ENCODE measurements at regions not wholly inside any gene's neighbourhood (a gene's known extent, or its start where the extent isn't known, plus 50 kb on each side); places are given as distances from the start of the nearest gene placed in this dataset.

DNA sequence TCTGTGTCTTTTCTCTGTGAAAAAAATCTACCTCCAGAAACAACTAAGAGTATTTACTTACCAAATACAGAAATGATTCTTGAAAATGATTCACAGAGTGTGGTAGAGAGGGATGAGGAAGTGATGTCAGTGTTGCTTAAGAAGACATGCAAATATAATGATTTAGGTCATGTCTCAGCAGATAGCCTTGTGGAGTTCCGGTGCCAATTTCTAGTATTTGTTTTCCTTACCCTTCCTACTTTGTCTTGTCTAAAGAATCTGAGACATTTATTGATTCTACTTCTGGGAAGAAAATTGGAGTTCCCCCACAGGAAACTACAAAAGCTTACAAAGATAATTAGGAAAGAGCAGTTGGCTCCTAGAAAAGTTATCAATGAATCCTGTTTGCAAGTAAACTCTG is 68.8 kb downstream of the GJA1 start:
- TF ChIP-seq RAD21 (IDR thresholded peaks at IDR 0.05) (no peak), SP1 (IDR thresholded peaks at IDR 0.05) (no peak), JUND (IDR thresholded peaks at IDR 0.05) (no peak), HNF4A (conservative IDR thresholded peaks at IDR 0.05) (no peak), FOXA1 (IDR thresholded peaks at IDR 0.05) (no peak), GABPA (IDR thresholded peaks at IDR 0.05 in 1 of 2, conservative IDR thresholded peaks at IDR 0.05 in 1 of 2) (no peak), ATF3 (IDR thresholded peaks at IDR 0.05) (no peak), HNF4G (IDR thresholded peaks at IDR 0.05) (no peak), EGR1 (IDR thresholded peaks at IDR 0.05; ENCODE audit: low read depth in 2 of 2) (no peak), NR2F2 (IDR thresholded peaks at IDR 0.05) (no peak), RXRA (IDR thresholded peaks at IDR 0.05) (no peak), TAF1 (conservative IDR thresholded peaks at IDR 0.05) (no peak), REST (IDR thresholded peaks at IDR 0.05) (no peak), YY1 (IDR thresholded peaks at IDR 0.05) (no peak), FOXA2 (IDR thresholded peaks at IDR 0.05) (no peak)
- TF ChIP-seq, protein P1, sequence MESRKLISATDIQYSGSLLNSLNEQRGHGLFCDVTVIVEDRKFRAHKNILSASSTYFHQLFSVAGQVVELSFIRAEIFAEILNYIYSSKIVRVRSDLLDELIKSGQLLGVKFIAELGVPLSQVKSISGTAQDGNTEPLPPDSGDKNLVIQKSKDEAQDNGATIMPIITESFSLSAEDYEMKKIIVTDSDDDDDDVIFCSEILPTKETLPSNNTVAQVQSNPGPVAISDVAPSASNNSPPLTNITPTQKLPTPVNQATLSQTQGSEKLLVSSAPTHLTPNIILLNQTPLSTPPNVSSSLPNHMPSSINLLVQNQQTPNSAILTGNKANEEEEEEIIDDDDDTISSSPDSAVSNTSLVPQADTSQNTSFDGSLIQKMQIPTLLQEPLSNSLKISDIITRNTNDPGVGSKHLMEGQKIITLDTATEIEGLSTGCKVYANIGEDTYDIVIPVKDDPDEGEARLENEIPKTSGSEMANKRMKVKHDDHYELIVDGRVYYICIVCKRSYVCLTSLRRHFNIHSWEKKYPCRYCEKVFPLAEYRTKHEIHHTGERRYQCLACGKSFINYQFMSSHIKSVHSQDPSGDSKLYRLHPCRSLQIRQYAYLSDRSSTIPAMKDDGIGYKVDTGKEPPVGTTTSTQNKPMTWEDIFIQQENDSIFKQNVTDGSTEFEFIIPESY (IDR thresholded peaks at IDR 0.05), result no peak
- TF ChIP-seq, protein P2, sequence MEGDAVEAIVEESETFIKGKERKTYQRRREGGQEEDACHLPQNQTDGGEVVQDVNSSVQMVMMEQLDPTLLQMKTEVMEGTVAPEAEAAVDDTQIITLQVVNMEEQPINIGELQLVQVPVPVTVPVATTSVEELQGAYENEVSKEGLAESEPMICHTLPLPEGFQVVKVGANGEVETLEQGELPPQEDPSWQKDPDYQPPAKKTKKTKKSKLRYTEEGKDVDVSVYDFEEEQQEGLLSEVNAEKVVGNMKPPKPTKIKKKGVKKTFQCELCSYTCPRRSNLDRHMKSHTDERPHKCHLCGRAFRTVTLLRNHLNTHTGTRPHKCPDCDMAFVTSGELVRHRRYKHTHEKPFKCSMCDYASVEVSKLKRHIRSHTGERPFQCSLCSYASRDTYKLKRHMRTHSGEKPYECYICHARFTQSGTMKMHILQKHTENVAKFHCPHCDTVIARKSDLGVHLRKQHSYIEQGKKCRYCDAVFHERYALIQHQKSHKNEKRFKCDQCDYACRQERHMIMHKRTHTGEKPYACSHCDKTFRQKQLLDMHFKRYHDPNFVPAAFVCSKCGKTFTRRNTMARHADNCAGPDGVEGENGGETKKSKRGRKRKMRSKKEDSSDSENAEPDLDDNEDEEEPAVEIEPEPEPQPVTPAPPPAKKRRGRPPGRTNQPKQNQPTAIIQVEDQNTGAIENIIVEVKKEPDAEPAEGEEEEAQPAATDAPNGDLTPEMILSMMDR (IDR thresholded peaks at IDR 0.05; ENCODE audit: low read depth, low read length, missing input control), result no peak
- TF ChIP-seq, protein P3, sequence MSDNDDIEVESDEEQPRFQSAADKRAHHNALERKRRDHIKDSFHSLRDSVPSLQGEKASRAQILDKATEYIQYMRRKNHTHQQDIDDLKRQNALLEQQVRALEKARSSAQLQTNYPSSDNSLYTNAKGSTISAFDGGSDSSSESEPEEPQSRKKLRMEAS (IDR thresholded peaks at IDR 0.05), result no peak
- no peak for DNase-seq (ENCODE audit: low spot score)
- H3K4me3 ChIP-seq (ENCODE audit: low read depth in 1 of 3, low read length in 3 of 3), result no peak overlapping the region
- no peaks in the 10 kb centered on the region for H3K9me3 ChIP-seq (ENCODE audit: control insufficient read depth in 4 of 4, low read length in 3 of 4)
- 12% methylated on average over 1 of the region's 1 CpG for WGBS
- no peak overlapping the region for H3K9ac ChIP-seq (ENCODE audit: low read depth in 1 of 2, low read length in 2 of 2)
- H3K27ac ChIP-seq (ENCODE audit: low read depth in 1 of 2, low read length in 2 of 2), result no peak overlapping the region
- H3K36me3 ChIP-seq (ENCODE audit: control insufficient read depth in 4 of 4, insufficient read depth in 3 of 4, low read depth in 1 of 4, low read length in 3 of 4), result no peaks in the 10 kb centered on the region
- no peaks in the 10 kb centered on the region for H3K4me1 ChIP-seq (ENCODE audit: control insufficient read depth in 4 of 4, insufficient read depth in 4 of 4, low read length in 3 of 4)
- H3K27me3 ChIP-seq (ENCODE audit: control insufficient read depth in 4 of 4, insufficient read depth in 4 of 4, low read length in 3 of 4), result no peaks in the 10 kb centered on the region

Measured in liver (tissue), 8 donors.